Panc1 (cell line): ENCODE measurements at regions not wholly inside any gene's neighbourhood (a gene's known extent, or its start where the extent isn't known, plus 50 kb on each side); places are given as distances from the start of the nearest gene placed in this dataset.

Source experiments
- ATAC-seq: fragments of 200-7000 bp; cut with Tn5 transposase; 2 replicates; pipeline ENCODE4 v1.9.1; 2020; ENCODE audit warnings: mild to moderate bottlenecking, moderate library complexity
- BruUV-seq: library from RNA; stranded (reverse); fragments of 400-500 nt; replicated peaks from 2 replicates; lab custom pipeline; 2021; lab: Mats Ljungman, UMichigan
- CTCF ChIA-PET: fragments of 300-600 bp; sonication (Branson Sonifier 250); formaldehyde crosslinking; loops from one replicate; lab custom pipeline; 2022; ENCODE audit warnings: antibody characterized with exemption; lab: Charles Lee
- POLR2A ChIA-PET: fragments of 300-600 bp; sonication (Branson Sonifier 250); formaldehyde crosslinking; loops from one replicate; lab custom pipeline; 2022; ENCODE audit warnings: antibody characterized with exemption; lab: Charles Lee
- DNase-seq: peaks from one replicate; pipeline ENCODE4 v3.0.0-alpha.2; 2010; ENCODE audit warnings: low read depth, low spot score
- H3K27ac ChIP-seq: 2 replicates; pipeline ENCODE4 v1.5.1; 2011; ENCODE audit warnings: mild to moderate bottlenecking, low read length, inconsistent platforms
- H3K27me3 ChIP-seq: fragments of 200-500 bp; sonication (Bioruptor generic); 2 replicates; pipeline ENCODE4 v1.6.0; 2014; ENCODE audit warnings: low read length, inconsistent platforms; ENCODE audit not compliant: control insufficient read depth, insufficient read depth
- H3K36me3 ChIP-seq: fragments of 200-500 bp; sonication (Bioruptor generic); 2 replicates; pipeline ENCODE4 v1.5.1; 2014; ENCODE audit warnings: inconsistent platforms, mild to moderate bottlenecking, low read length, moderate library complexity; ENCODE audit not compliant: control insufficient read depth, insufficient read depth
- H3K4me1 ChIP-seq: 2 replicates; pipeline ENCODE4 v1.5.1; 2011; ENCODE audit warnings: inconsistent platforms, mild to moderate bottlenecking, low read length, moderate library complexity; ENCODE audit not compliant: control insufficient read depth, insufficient read depth
- H3K4me3 ChIP-seq, 2 experiments: 2 replicates each; pipeline ENCODE4 v1.5.1; 2011 to 2012; ENCODE audit warnings: low read depth in 2 of 2, low read length in 2 of 2, mild to moderate bottlenecking in 2 of 2, inconsistent platforms in 1 of 2, moderate library complexity in 1 of 2
- H3K9me3 ChIP-seq: fragments of 200-500 bp; sonication (Bioruptor generic); 2 replicates; pipeline ENCODE4 v1.5.1; 2014; ENCODE audit warnings: low read depth, mild to moderate bottlenecking, inconsistent platforms, low read length, moderate library complexity; ENCODE audit not compliant: control insufficient read depth, insufficient read depth
- POLR2AphosphoS5 ChIP-seq: IDR thresholded peaks from 2 replicates; pipeline ENCODE4 v1.6.1; 2012; ENCODE audit warnings: mild to moderate bottlenecking, low read depth, low read length, moderate library complexity
- SIN3A ChIP-seq: IDR thresholded peaks from 2 replicates; pipeline ENCODE4 v1.6.1; 2012; ENCODE audit warnings: low read depth, mild to moderate bottlenecking, low read length, moderate library complexity, borderline replicate concordance; ENCODE audit not compliant: insufficient read depth
- TCF7L2 ChIP-seq: IDR thresholded peaks from 2 replicates; pipeline ENCODE4 v1.6.1; 2011; ENCODE audit warnings: mild to moderate bottlenecking, low read depth, low read length, inconsistent platforms
- in situ Hi-C: cut with HindIII; loops from 2 replicates; pipeline ENCODE4 v1.10.0; 2016; ENCODE audit warnings: low sequenced_read_pairs, low pct_unique_long_range_greater_than_20kb
- intact Hi-C: fragments of 100-400 bp; cut with micrococcal nuclease; formaldehyde crosslinking; loops from one replicate; pipeline ENCODE4 v1.10.0; 2022; ENCODE audit not compliant: unreplicated experiment
- TF ChIP-seq, protein P1 (sequence below), 2 experiments: IDR thresholded peaks; 2 replicates each; pipeline ENCODE4 v1.6.1; 2011 to 2012; ENCODE audit warnings: low read depth in 2 of 2, control low read depth in 1 of 2, low read length in 1 of 2, mild to moderate bottlenecking in 1 of 2, moderate library complexity in 1 of 2; ENCODE audit not compliant: insufficient read depth in 1 of 2
- TF ChIP-seq, protein P2 (sequence below): fragments of 450-650 bp; IDR thresholded peaks from 2 replicates; pipeline ENCODE4 v1.5.1; 2017; ENCODE audit warnings: mild to moderate bottlenecking

DNA sequence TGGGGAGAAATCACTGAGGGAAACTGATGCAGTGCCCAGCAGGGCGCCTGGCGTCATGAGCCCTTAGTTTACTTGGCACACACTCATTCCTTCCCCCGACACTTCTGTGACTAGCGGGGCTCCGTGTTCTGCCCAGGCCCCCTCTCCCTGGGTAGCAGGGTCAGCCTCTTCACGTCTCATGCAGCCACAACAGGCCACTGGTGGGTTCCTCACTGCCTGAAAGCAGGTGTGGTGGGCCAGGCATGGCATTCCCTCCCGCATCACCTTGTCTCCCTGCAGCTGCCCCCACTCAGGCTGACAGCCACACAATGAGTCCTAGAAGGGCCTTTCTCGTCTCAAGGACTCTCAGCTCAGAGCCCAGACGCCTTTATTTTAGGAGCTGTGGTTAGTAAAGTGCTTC lies 51.1 kb upstream of the CPLX2 start:
- DNase-seq (no peak), ATAC-seq (no peak)
- H3K4me3 ChIP-seq: no peak overlapping the region
- in situ Hi-C loops: no loop called here
- no peaks in the 10 kb centered on the region for H3K4me1 ChIP-seq
- intact Hi-C loops: no loop called here
- ChIA-PET CTCF (no interaction called here), POLR2A (no interaction called here)
- no peak overlapping the region for H3K27ac ChIP-seq
- H3K9me3 ChIP-seq: no peaks in the 10 kb centered on the region
- TF ChIP-seq, protein P1, sequence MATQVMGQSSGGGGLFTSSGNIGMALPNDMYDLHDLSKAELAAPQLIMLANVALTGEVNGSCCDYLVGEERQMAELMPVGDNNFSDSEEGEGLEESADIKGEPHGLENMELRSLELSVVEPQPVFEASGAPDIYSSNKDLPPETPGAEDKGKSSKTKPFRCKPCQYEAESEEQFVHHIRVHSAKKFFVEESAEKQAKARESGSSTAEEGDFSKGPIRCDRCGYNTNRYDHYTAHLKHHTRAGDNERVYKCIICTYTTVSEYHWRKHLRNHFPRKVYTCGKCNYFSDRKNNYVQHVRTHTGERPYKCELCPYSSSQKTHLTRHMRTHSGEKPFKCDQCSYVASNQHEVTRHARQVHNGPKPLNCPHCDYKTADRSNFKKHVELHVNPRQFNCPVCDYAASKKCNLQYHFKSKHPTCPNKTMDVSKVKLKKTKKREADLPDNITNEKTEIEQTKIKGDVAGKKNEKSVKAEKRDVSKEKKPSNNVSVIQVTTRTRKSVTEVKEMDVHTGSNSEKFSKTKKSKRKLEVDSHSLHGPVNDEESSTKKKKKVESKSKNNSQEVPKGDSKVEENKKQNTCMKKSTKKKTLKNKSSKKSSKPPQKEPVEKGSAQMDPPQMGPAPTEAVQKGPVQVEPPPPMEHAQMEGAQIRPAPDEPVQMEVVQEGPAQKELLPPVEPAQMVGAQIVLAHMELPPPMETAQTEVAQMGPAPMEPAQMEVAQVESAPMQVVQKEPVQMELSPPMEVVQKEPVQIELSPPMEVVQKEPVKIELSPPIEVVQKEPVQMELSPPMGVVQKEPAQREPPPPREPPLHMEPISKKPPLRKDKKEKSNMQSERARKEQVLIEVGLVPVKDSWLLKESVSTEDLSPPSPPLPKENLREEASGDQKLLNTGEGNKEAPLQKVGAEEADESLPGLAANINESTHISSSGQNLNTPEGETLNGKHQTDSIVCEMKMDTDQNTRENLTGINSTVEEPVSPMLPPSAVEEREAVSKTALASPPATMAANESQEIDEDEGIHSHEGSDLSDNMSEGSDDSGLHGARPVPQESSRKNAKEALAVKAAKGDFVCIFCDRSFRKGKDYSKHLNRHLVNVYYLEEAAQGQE (IDR thresholded peaks at IDR 0.05; ENCODE audit: insufficient read depth in 1 of 2, low read depth in 2 of 2, low read length in 1 of 2): no peak
- TF ChIP-seq POLR2AphosphoS5 (no peak), SIN3A (no peak), TCF7L2 (no peak)
- TF ChIP-seq, protein P2, sequence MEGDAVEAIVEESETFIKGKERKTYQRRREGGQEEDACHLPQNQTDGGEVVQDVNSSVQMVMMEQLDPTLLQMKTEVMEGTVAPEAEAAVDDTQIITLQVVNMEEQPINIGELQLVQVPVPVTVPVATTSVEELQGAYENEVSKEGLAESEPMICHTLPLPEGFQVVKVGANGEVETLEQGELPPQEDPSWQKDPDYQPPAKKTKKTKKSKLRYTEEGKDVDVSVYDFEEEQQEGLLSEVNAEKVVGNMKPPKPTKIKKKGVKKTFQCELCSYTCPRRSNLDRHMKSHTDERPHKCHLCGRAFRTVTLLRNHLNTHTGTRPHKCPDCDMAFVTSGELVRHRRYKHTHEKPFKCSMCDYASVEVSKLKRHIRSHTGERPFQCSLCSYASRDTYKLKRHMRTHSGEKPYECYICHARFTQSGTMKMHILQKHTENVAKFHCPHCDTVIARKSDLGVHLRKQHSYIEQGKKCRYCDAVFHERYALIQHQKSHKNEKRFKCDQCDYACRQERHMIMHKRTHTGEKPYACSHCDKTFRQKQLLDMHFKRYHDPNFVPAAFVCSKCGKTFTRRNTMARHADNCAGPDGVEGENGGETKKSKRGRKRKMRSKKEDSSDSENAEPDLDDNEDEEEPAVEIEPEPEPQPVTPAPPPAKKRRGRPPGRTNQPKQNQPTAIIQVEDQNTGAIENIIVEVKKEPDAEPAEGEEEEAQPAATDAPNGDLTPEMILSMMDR: no peak
- BruUV-seq: no TSS peak
- H3K36me3 ChIP-seq: no peaks in the 10 kb centered on the region
- H3K27me3 ChIP-seq: no peaks in the 10 kb centered on the region
